NCI-H146 treated with DMSO at 0.1 percent for 48 hours (cell line): ENCODE measurements at regions not wholly inside any gene's neighbourhood (a gene's known extent, or its start where the extent isn't known, plus 50 kb on each side); places are given as distances from the start of the nearest gene placed in this dataset.

Experiments used
- DNase-seq: peaks from one replicate; lab custom pipeline; 2025; ENCODE audit not compliant: unreplicated experiment; lab: John Stamatoyannopoulos, UW

GRCh38 chr2:189267925-189268579 lies 88.5 kb upstream of the COL5A2 start:
- no peak for DNase-seq

- no peak for DNase-seq
These were observed 89.2 kb upstream of the COL5A2 start for GRCh38 chr2:189268763-189269162.

GRCh38 chr2:189273734-189274133 lies 94.2 kb upstream of the COL5A2 start:
- DNase-seq, result no peak

- DNase-seq, result no peak
These were observed 94.8 kb upstream of the COL5A2 start for GRCh38 chr2:189274361-189274760.

GRCh38 chr2:189276277-189276676 lies 96.7 kb upstream of the COL5A2 start:
- DNase-seq, result no peak

GRCh38 chr2:189281201-189281600 lies 101.6 kb upstream of the COL5A2 start:
- no peak for DNase-seq

GRCh38 chr2:189285349-189285748 lies 105.8 kb upstream of the COL5A2 start:
- no peak for DNase-seq

- no peak for DNase-seq
These were observed 106.5 kb upstream of the COL5A2 start for GRCh38 chr2:189285962-189286645.

GRCh38 chr2:189287363-189287762 lies 107.8 kb upstream of the COL5A2 start:
- no peak for DNase-seq

- DNase-seq, result peak; percentile 12
These were observed 108.5 kb upstream of the COL5A2 start for GRCh38 chr2:189287982-189288521.

GRCh38 chr2:189291460-189291859 lies 111.9 kb upstream of the COL5A2 start:
- DNase-seq, result no peak

GRCh38 chr2:189293164-189293563 lies 113.6 kb upstream of the COL5A2 start:
- DNase-seq, result no peak

GRCh38 chr2:189297446-189297845 lies 117.9 kb upstream of the COL5A2 start:
- DNase-seq, result no peak

- no peak for DNase-seq
These were observed 118.5 kb upstream of the COL5A2 start for GRCh38 chr2:189298038-189298437.

- DNase-seq, result no peak
These were observed 118.9 kb upstream of the COL5A2 start for GRCh38 chr2:189298481-189298880.

GRCh38 chr2:189299974-189300373 lies 120.4 kb upstream of the COL5A2 start:
- no peak for DNase-seq

GRCh38 chr2:189300916-189301315 lies 121.4 kb upstream of the COL5A2 start:
- no peak for DNase-seq

- DNase-seq, result no peak
These were observed 122.8 kb upstream of the COL5A2 start for GRCh38 chr2:189302274-189302948.

GRCh38 chr2:189304360-189304759 lies 124.8 kb upstream of the COL5A2 start:
- no peak for DNase-seq

GRCh38 chr2:189305291-189305943 lies 125.9 kb upstream of the COL5A2 start:
- no peak for DNase-seq

- DNase-seq, result no peak
These were observed 127.0 kb upstream of the COL5A2 start for GRCh38 chr2:189306525-189306924.
